Panc1 (cell line): ENCODE measurements at regions not wholly inside any gene's neighbourhood (a gene's known extent, or its start where the extent isn't known, plus 50 kb on each side); places are given as distances from the start of the nearest gene placed in this dataset.

Source experiments
- ATAC-seq: fragments of 200-7000 bp; cut with Tn5 transposase; 2 replicates; pipeline ENCODE4 v1.9.1; 2020; ENCODE audit warnings: mild to moderate bottlenecking, moderate library complexity
- BruUV-seq: library from RNA; stranded (reverse); fragments of 400-500 nt; replicated peaks from 2 replicates; lab custom pipeline; 2021; lab: Mats Ljungman, UMichigan
- CTCF ChIA-PET: fragments of 300-600 bp; sonication (Branson Sonifier 250); formaldehyde crosslinking; loops from one replicate; lab custom pipeline; 2022; ENCODE audit warnings: antibody characterized with exemption; lab: Charles Lee
- POLR2A ChIA-PET: fragments of 300-600 bp; sonication (Branson Sonifier 250); formaldehyde crosslinking; loops from one replicate; lab custom pipeline; 2022; ENCODE audit warnings: antibody characterized with exemption; lab: Charles Lee
- DNase-seq: peaks from one replicate; pipeline ENCODE4 v3.0.0-alpha.2; 2010; ENCODE audit warnings: low read depth, low spot score
- H3K27ac ChIP-seq: 2 replicates; pipeline ENCODE4 v1.5.1; 2011; ENCODE audit warnings: mild to moderate bottlenecking, low read length, inconsistent platforms
- H3K27me3 ChIP-seq: fragments of 200-500 bp; sonication (Bioruptor generic); 2 replicates; pipeline ENCODE4 v1.6.0; 2014; ENCODE audit warnings: low read length, inconsistent platforms; ENCODE audit not compliant: control insufficient read depth, insufficient read depth
- H3K36me3 ChIP-seq: fragments of 200-500 bp; sonication (Bioruptor generic); 2 replicates; pipeline ENCODE4 v1.5.1; 2014; ENCODE audit warnings: inconsistent platforms, mild to moderate bottlenecking, low read length, moderate library complexity; ENCODE audit not compliant: control insufficient read depth, insufficient read depth
- H3K4me1 ChIP-seq: 2 replicates; pipeline ENCODE4 v1.5.1; 2011; ENCODE audit warnings: inconsistent platforms, mild to moderate bottlenecking, low read length, moderate library complexity; ENCODE audit not compliant: control insufficient read depth, insufficient read depth
- H3K4me3 ChIP-seq, 2 experiments: 2 replicates each; pipeline ENCODE4 v1.5.1; 2011 to 2012; ENCODE audit warnings: low read depth in 2 of 2, low read length in 2 of 2, mild to moderate bottlenecking in 2 of 2, inconsistent platforms in 1 of 2, moderate library complexity in 1 of 2
- H3K9me3 ChIP-seq: fragments of 200-500 bp; sonication (Bioruptor generic); 2 replicates; pipeline ENCODE4 v1.5.1; 2014; ENCODE audit warnings: low read depth, mild to moderate bottlenecking, inconsistent platforms, low read length, moderate library complexity; ENCODE audit not compliant: control insufficient read depth, insufficient read depth
- CTCF ChIP-seq: fragments of 450-650 bp; IDR thresholded peaks from 2 replicates; pipeline ENCODE4 v1.5.1; 2017; ENCODE audit warnings: mild to moderate bottlenecking
- POLR2AphosphoS5 ChIP-seq: IDR thresholded peaks from 2 replicates; pipeline ENCODE4 v1.6.1; 2012; ENCODE audit warnings: mild to moderate bottlenecking, low read depth, low read length, moderate library complexity
- REST ChIP-seq, 2 experiments: IDR thresholded peaks; 2 replicates each; pipeline ENCODE4 v1.6.1; 2011 to 2012; ENCODE audit warnings: low read depth in 2 of 2, control low read depth in 1 of 2, low read length in 1 of 2, mild to moderate bottlenecking in 1 of 2, moderate library complexity in 1 of 2; ENCODE audit not compliant: insufficient read depth in 1 of 2
- SIN3A ChIP-seq: IDR thresholded peaks from 2 replicates; pipeline ENCODE4 v1.6.1; 2012; ENCODE audit warnings: low read depth, mild to moderate bottlenecking, low read length, moderate library complexity, borderline replicate concordance; ENCODE audit not compliant: insufficient read depth
- TCF7L2 ChIP-seq: IDR thresholded peaks from 2 replicates; pipeline ENCODE4 v1.6.1; 2011; ENCODE audit warnings: mild to moderate bottlenecking, low read depth, low read length, inconsistent platforms
- in situ Hi-C: cut with HindIII; loops from 2 replicates; pipeline ENCODE4 v1.10.0; 2016; ENCODE audit warnings: low sequenced_read_pairs, low pct_unique_long_range_greater_than_20kb
- intact Hi-C: fragments of 100-400 bp; cut with micrococcal nuclease; formaldehyde crosslinking; loops from one replicate; pipeline ENCODE4 v1.10.0; 2022; ENCODE audit not compliant: unreplicated experiment

GRCh38 chr2:51213826-51214225 is 181.9 kb upstream of the NRXN1 start:
- no peak for ATAC-seq
- ChIA-PET POLR2A (no interaction called here), CTCF (no interaction called here)
- no peaks in the 10 kb centered on the region for H3K36me3 ChIP-seq
- H3K27ac ChIP-seq = no peak overlapping the region
- no peaks in the 10 kb centered on the region for H3K9me3 ChIP-seq
- H3K4me1 ChIP-seq = no peaks in the 10 kb centered on the region
- DNase-seq = no peak
- H3K27me3 ChIP-seq = no peaks in the 10 kb centered on the region
- in situ Hi-C loops (no loop called here), intact Hi-C loops (no loop called here)
- no peak for TF ChIP-seq CTCF
- TF ChIP-seq POLR2AphosphoS5 = no peak
- no peak for TF ChIP-seq REST (IDR thresholded peaks at IDR 0.05; ENCODE audit: insufficient read depth in 1 of 2, low read depth in 2 of 2, low read length in 1 of 2)
- BruUV-seq = no TSS peak
- no peak overlapping the region for H3K4me3 ChIP-seq

GRCh38 chr2:51212374-51212773 is 180.4 kb upstream of the NRXN1 start:
- DNase-seq (no peak), ATAC-seq (no peak)
- Histone ChIP-seq H3K36me3 (no peaks in the 10 kb centered on the region), H3K27me3 (no peaks in the 10 kb centered on the region), H3K4me3 (no peak overlapping the region), H3K4me1 (no peaks in the 10 kb centered on the region), H3K27ac (no peak overlapping the region), H3K9me3 (no peaks in the 10 kb centered on the region)
- ChIA-PET POLR2A (no interaction called here), CTCF (no interaction called here)
- in situ Hi-C loops = no loop called here
- intact Hi-C loops = no loop called here
- no TSS peak for BruUV-seq
- TF ChIP-seq POLR2AphosphoS5 (no peak), SIN3A (no peak), CTCF (no peak), REST (IDR thresholded peaks at IDR 0.05; ENCODE audit: insufficient read depth in 1 of 2, low read depth in 2 of 2, low read length in 1 of 2) (no peak), TCF7L2 (no peak)
